Mesothelial cell of epicardium (in vitro differentiated cells): ENCODE measurements at regions not wholly inside any gene's neighbourhood (a gene's known extent, or its start where the extent isn't known, plus 50 kb on each side); places are given as distances from the start of the nearest gene placed in this dataset.
"Not testable (repeated sequence)": the region's sequence is repeated elsewhere in the genome, so short reads cannot be mapped to it uniquely, and the experiment has no call there.

ENCODE experiments used
- DNase-seq, 2 experiments: peaks; one replicate each; pipeline ENCODE4 v3.0.0; 2021; ENCODE audit warnings: low spot score in 2 of 2; ENCODE audit not compliant: unreplicated experiment in 2 of 2
- H3K27ac Mint-ChIP-seq: 2 replicates; pipeline ENCODE4 v1.8.0; 2021; ENCODE audit warnings: mixed read lengths
- H3K27me3 Mint-ChIP-seq: 2 replicates; pipeline ENCODE4 v1.8.0; 2021; ENCODE audit warnings: low read depth, mixed read lengths
- H3K36me3 Mint-ChIP-seq: 2 replicates; pipeline ENCODE4 v1.8.0; 2021; ENCODE audit warnings: mixed read lengths
- H3K4me1 Mint-ChIP-seq: 2 replicates; pipeline ENCODE4 v1.8.0; 2021; ENCODE audit warnings: mixed read lengths
- H3K4me3 Mint-ChIP-seq: 2 replicates; pipeline ENCODE4 v1.8.0; 2021; ENCODE audit warnings: mild to moderate bottlenecking, moderate library complexity, mixed read lengths
- H3K9me3 Mint-ChIP-seq: 2 replicates; pipeline ENCODE4 v1.8.0; 2021; ENCODE audit warnings: mixed read lengths
- TF ChIP-seq, protein P1 (sequence below): fragments of 200-600 bp; sonication (generic); IDR thresholded peaks from one replicate; pipeline ENCODE4 v1.5.0; 2021; ENCODE audit warnings: antibody characterized with exemption; ENCODE audit not compliant: unreplicated experiment

DNA sequence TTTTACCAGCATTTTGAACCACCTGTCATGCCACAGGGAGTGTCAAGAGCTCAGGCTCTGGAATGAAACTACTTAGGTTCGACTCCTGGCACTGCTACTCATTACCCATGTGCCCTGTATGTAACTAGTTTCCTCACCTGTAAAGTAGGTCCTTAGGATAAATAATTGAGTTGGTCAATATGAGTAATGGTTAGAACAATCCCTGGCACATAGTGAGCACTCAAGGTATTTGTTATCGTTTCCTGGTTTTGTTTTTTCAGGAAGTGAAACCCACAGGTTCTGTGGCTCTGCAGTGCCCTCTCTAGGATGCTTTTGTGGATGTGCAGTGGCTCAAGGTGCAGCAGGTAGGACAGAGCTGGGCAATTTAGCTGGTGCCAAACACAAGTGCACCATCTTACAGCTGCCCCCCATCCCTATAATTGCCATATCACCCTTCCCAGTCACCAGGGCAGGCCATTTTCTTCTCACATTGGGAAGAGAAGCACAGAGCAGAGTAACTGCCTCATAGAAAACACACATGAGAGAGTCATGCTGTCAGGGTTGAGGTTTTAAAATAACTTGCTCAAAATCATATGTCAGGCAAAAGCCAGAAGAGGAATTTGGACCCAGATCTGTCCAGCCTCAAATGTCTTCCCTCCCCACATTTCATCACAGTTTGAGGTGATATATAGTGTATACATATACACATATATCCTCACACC, 297.5 kb downstream of the RPAP3 start:
- DNase-seq, result no peak
- no peaks in the 10 kb centered on the region for H3K4me1 Mint-ChIP-seq
- TF ChIP-seq, protein P1, sequence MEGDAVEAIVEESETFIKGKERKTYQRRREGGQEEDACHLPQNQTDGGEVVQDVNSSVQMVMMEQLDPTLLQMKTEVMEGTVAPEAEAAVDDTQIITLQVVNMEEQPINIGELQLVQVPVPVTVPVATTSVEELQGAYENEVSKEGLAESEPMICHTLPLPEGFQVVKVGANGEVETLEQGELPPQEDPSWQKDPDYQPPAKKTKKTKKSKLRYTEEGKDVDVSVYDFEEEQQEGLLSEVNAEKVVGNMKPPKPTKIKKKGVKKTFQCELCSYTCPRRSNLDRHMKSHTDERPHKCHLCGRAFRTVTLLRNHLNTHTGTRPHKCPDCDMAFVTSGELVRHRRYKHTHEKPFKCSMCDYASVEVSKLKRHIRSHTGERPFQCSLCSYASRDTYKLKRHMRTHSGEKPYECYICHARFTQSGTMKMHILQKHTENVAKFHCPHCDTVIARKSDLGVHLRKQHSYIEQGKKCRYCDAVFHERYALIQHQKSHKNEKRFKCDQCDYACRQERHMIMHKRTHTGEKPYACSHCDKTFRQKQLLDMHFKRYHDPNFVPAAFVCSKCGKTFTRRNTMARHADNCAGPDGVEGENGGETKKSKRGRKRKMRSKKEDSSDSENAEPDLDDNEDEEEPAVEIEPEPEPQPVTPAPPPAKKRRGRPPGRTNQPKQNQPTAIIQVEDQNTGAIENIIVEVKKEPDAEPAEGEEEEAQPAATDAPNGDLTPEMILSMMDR, result no peak
- H3K27ac Mint-ChIP-seq, result no peak overlapping the region
- H3K9me3 Mint-ChIP-seq, result no peaks in the 10 kb centered on the region
- no peak overlapping the region for H3K4me3 Mint-ChIP-seq
- H3K27me3 Mint-ChIP-seq, result peaks cover 3% of the 10 kb centered on the region
- no peaks in the 10 kb centered on the region for H3K36me3 Mint-ChIP-seq

DNA sequence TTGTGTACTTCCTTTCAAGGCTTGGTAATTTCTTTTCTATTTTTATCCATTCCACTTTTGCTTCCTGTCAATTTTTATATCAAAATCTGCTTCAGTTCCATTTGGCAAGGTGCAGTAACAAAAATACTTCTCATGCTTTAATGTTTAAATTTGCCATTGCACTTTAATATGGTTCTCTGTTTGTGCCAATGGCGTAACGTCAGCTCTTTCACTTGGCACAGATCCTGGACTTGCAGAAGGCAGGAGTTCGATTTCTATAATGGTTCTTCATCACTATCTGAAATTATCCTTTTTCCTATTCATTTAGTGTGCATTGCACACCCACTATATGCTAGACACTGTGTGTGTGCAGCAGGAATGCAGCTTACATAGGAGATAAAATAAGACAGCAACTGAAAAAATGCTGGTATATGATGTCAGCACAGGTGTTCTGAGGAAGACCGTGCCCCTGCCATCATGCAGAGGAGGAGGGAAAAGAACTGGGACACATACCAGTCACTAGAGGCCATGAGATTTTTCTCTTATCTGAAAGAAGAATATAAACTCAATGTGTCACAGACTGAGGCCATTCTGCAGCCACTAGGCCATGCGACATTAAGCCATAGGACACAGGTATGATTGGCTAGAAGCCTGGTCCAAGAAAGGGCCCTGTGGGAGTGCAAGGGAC, 298.2 kb downstream of the RPAP3 start:
- no peaks in the 10 kb centered on the region for H3K36me3 Mint-ChIP-seq
- no peaks in the 10 kb centered on the region for H3K4me1 Mint-ChIP-seq
- TF ChIP-seq, protein P1, result no peak
- H3K27ac Mint-ChIP-seq, result no peak overlapping the region
- peaks cover 3% of the 10 kb centered on the region for H3K27me3 Mint-ChIP-seq
- no peaks in the 10 kb centered on the region for H3K9me3 Mint-ChIP-seq
- H3K4me3 Mint-ChIP-seq, result no peak overlapping the region
- DNase-seq, result no peak

DNA sequence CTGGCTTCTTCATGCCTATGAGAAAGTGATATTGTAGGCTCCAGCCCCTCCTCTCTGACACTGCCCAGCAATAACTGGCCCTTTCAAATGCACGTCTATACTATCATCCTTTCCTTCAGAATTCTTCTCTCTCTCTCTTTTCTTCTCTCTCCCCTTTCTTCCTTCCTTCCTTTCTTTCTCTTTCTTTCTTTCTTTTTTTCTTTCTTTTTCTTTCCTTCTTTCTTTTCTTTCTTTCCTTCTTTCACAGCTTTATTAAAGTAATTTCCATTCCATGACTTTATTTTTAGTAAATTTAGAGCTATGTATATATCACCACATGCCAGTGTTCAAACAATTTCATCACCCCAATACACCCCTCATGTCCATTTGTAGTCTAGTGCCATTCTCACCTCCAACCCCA, 302.1 kb downstream of the RPAP3 start:
- H3K27me3 Mint-ChIP-seq, result peaks cover 2% of the 10 kb centered on the region
- no peaks in the 10 kb centered on the region for H3K4me1 Mint-ChIP-seq
- no peak overlapping the region for H3K27ac Mint-ChIP-seq
- DNase-seq, result no peak
- no peaks in the 10 kb centered on the region for H3K36me3 Mint-ChIP-seq
- H3K9me3 Mint-ChIP-seq, result peaks cover 21% of the 10 kb centered on the region
- TF ChIP-seq, protein P1, result no peak
- H3K4me3 Mint-ChIP-seq, result no peak overlapping the region

DNA sequence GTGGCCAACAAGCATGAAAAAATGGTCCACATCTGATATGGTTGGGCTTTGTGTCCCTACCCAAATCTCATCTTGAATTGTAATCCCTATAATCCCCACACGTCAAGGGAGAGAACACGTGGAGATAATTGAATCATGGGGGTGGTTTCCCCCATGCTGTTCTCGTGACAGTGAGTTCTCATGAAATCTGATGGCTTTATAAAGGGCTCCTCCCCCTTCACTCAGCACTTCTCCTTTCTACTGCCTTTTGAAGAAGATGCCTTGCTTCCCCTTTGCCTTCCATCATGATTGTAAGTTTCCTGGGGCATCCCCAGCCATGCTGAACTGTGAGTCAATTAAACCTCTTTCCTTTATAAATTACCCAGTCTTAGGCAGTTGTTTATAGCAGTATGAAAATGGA, 304.6 kb downstream of the RPAP3 start:
- not testable (repeated sequence) for H3K27ac Mint-ChIP-seq, H3K4me3 Mint-ChIP-seq, H3K27me3 Mint-ChIP-seq, DNase-seq, H3K4me1 Mint-ChIP-seq, H3K36me3 Mint-ChIP-seq
- peaks cover 36% of the 10 kb centered on the region for H3K9me3 Mint-ChIP-seq

DNA sequence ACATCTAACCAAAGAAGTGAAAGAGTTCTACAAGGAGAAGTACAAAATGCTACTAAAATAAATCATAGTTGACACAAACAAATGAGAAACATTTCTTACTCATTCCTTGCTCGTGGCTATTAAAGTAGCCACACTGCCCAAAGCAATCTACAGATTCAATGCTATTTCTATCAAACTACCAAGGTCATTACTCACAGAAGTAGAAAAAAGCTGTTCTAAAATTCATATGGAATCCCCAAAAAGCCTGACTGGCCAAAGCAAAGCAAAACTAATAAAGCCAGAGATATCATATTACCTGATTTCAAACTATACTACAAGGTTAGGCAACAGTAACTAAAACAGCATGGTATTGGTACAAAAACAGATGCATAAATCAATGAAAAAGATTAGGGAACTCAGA, 305.6 kb downstream of the RPAP3 start:
- TF ChIP-seq, protein P1, result no peak
- Mint-ChIP-seq H3K36me3 (peaks cover 4% of the 10 kb centered on the region), H3K27ac (no peak overlapping the region), H3K4me3 (no peak overlapping the region), H3K9me3 (peaks cover 36% of the 10 kb centered on the region), H3K27me3 (peaks cover 2% of the 10 kb centered on the region), H3K4me1 (no peaks in the 10 kb centered on the region)
- no peak for DNase-seq

DNA sequence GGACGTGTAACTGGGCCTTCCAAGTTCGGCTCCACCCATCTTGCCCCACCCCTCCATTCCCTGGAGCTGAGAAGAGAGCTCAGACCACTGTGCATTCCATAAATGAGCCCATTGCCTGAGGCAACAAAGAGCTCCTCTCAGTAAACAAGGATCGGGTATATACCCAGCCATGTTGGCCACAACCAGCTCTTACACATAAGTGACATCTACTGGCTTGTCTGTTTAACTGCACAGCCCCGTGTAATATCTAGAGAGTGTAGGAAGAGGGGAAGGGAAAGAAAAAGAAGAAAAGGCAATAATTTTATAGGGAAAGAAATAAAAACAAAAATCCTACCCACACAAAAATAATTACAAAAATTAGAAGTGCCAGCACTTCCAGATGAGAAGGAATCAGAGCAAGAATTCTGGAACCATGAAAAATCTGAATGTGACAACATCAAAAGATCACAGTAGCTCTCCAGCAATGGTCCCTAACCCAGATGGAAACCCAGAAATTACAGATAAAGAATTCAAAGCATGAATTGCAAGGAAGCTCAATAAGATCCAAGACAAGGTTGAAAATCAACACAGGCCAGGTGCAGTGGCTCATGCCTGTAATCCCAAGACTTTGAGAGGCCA, 308.1 kb downstream of the RPAP3 start:
- peaks cover 14% of the 10 kb centered on the region for H3K4me1 Mint-ChIP-seq
- DNase-seq, result no peak

More for the DNA sequence above, 308.1 kb downstream of the RPAP3 start:
- Mint-ChIP-seq H3K27ac (no peak overlapping the region), H3K9me3 (peaks cover 36% of the 10 kb centered on the region), H3K4me3 (no peak overlapping the region), H3K36me3 (peaks cover 4% of the 10 kb centered on the region), H3K27me3 (no peaks in the 10 kb centered on the region)
- TF ChIP-seq, protein P1, result no peak
